Peyer's patch (tissue), 4 donors: ENCODE measurements at regions not wholly inside any gene's neighbourhood (a gene's known extent, or its start where the extent isn't known, plus 50 kb on each side); places are given as distances from the start of the nearest gene placed in this dataset.

Source experiments
- DNase-seq, 3 donors: peaks; one replicate each; pipeline ENCODE4 v3.0.0-alpha.2; 2017 to 2019
- H3K27ac ChIP-seq, 4 donors: fragments of 200-600 bp; sonication (generic); one replicate each; pipeline ENCODE4 v1.5.1; 2016 to 2019
- H3K27me3 ChIP-seq, 2 donors: fragments of 200-600 bp; sonication (generic); one replicate each; pipeline ENCODE4 v1.5.1; 2019
- H3K36me3 ChIP-seq, 3 donors: fragments of 200-600 bp; sonication (generic); one replicate each; pipeline ENCODE4 v1.5.1; 2016 to 2019
- H3K4me1 ChIP-seq, 4 donors: fragments of 200-600 bp; sonication (generic); one replicate each; pipeline ENCODE4 v1.5.1; 2016 to 2019
- H3K4me3 ChIP-seq, 4 donors: fragments of 200-600 bp; sonication (generic); 1 replicate in 3 of 4; 2 replicates in 1 of 4; pipeline ENCODE4 v1.5.1; 2016 to 2019; ENCODE audit warnings: mild to moderate bottlenecking in 1 of 4
- H3K9me3 ChIP-seq, 4 donors: fragments of 200-600 bp; sonication (generic); one replicate each; pipeline ENCODE4 v1.5.1; 2016 to 2019; ENCODE audit warnings: mild to moderate bottlenecking in 1 of 4
- POLR2A ChIP-seq, 2 donors: fragments of 450-650 bp; IDR thresholded peaks; one replicate each; pipeline ENCODE4 v1.5.1; 2017; ENCODE audit warnings: antibody characterized with exemption in 2 of 2, mild to moderate bottlenecking in 2 of 2, moderate library complexity in 2 of 2
- TF ChIP-seq, protein P1 (sequence below), 6 experiments: fragments of 450-650 bp in 4 of 6; fragments of 200-600 bp in 2 of 6; sonication (generic) in 1 of 6; IDR thresholded peaks; one replicate each; pipeline ENCODE4 v1.5.1; 2017 to 2019; ENCODE audit warnings: antibody characterized with exemption in 6 of 6, mild to moderate bottlenecking in 3 of 6, moderate library complexity in 1 of 6

DNA sequence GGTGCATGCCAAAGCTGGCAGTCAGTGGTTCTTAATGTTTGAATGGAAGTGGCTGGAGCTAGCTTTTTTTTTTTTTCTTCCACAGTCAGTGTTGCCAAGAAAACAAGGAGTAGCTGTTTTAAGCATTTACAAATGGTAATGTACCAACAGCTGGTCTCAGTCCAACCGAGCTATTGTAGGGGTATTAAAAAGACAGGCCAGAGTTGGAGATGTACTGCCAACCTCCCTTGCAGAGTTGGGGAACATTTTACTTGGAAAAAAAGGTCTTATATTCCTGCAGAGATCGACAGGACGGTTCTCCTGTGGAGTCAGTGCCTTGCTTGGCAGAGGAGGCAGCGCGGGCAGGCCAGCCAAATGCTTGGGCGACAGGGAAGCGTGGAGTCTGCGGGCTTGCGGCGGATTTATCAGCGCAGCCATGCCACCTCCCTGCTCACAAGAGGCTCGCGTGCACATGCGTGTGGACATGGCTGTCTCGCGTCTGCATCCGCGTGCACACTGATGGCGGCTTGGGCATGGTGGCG is 338.1 kb downstream of the RPS6KC1 start:
- no peak for DNase-seq
- Histone ChIP-seq H3K4me1 (no peaks in the 10 kb centered on the region), H3K4me3 (no peak overlapping the region), H3K27ac (no peak overlapping the region), H3K27me3 (no peaks in the 10 kb centered on the region), H3K9me3 (no peaks in the 10 kb centered on the region), H3K36me3 (no peaks in the 10 kb centered on the region)
- TF ChIP-seq POLR2A (IDR thresholded peaks at IDR 0.05), result no peak
- TF ChIP-seq, protein P1, sequence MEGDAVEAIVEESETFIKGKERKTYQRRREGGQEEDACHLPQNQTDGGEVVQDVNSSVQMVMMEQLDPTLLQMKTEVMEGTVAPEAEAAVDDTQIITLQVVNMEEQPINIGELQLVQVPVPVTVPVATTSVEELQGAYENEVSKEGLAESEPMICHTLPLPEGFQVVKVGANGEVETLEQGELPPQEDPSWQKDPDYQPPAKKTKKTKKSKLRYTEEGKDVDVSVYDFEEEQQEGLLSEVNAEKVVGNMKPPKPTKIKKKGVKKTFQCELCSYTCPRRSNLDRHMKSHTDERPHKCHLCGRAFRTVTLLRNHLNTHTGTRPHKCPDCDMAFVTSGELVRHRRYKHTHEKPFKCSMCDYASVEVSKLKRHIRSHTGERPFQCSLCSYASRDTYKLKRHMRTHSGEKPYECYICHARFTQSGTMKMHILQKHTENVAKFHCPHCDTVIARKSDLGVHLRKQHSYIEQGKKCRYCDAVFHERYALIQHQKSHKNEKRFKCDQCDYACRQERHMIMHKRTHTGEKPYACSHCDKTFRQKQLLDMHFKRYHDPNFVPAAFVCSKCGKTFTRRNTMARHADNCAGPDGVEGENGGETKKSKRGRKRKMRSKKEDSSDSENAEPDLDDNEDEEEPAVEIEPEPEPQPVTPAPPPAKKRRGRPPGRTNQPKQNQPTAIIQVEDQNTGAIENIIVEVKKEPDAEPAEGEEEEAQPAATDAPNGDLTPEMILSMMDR (IDR thresholded peaks at IDR 0.05), result no peak

DNA sequence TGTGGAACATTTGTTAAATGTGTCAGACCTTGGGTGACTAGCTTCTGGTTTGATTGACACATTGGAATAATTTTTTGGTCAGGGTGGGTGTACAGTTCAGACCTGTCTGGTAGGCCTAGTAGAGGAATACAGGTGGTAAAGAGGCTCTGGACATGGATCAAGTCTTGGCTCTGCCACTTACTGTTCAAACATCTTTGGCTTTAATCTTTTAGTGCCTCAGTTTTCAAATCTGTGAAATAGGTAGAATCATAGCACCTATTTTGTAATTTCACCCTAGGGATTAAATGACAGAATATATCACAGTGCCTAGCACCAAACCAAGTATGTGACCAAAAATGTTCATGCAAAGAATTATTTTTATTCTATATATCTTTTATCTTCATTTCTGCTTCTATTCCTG is 340.4 kb downstream of the RPS6KC1 start:
- Histone ChIP-seq H3K27ac (no peak overlapping the region), H3K4me1 (no peaks in the 10 kb centered on the region), H3K27me3 (no peaks in the 10 kb centered on the region), H3K9me3 (no peaks in the 10 kb centered on the region), H3K4me3 (no peak overlapping the region), H3K36me3 (no peaks in the 10 kb centered on the region)
- no peak for DNase-seq
- no peak for TF ChIP-seq POLR2A (IDR thresholded peaks at IDR 0.05)
- TF ChIP-seq, protein P1 (IDR thresholded peaks at IDR 0.05), result no peak

DNA sequence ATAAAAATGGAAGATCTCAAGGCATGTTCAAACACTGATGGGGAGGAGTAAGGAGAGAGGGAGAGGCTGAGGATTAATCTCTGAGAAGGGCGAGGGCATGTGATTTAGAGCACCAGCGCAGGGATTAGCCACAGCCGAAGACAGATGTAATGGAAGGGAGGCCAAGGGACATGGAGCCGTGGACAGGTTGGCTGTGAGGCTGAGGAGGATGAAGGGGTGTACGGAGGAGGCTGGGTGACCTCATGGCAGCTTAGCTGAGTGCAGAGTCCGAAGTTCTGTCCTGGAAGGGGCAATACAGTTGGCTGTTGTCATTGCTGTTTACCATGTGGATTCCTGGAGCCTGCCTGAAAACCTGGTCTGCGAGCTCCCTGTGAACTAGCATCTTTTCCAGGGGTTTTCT is 342.8 kb downstream of the RPS6KC1 start:
- no peak overlapping the region for H3K27ac ChIP-seq
- H3K9me3 ChIP-seq, result no peaks in the 10 kb centered on the region
- H3K27me3 ChIP-seq, result no peaks in the 10 kb centered on the region
- no peak overlapping the region for H3K4me3 ChIP-seq
- H3K36me3 ChIP-seq, result no peaks in the 10 kb centered on the region
- TF ChIP-seq POLR2A (IDR thresholded peaks at IDR 0.05), result no peak
- TF ChIP-seq, protein P1 (IDR thresholded peaks at IDR 0.05), result no peak
- H3K4me1 ChIP-seq, result no peaks in the 10 kb centered on the region
- no peak for DNase-seq

DNA sequence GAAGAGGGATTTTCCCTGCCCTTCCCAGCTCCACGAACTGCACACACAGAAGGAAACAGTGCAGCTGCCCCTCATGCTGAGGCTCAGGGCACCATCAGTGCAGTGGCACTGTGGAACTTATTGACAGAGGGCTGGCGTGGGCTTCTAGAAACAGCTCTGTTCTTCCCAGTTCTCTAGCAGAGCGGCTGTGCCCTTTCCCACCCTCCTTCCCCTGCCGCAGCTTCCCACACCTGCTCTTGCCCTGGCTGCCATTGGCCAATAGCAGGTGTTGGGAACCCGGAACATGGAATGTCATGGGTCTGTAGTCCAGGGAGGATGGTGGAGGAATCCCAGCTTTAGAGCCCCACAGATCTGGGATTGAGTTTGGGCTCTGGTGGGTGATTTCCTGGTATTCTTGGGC is 343.8 kb downstream of the RPS6KC1 start:
- no peak for TF ChIP-seq POLR2A (IDR thresholded peaks at IDR 0.05)
- TF ChIP-seq, protein P1 (IDR thresholded peaks at IDR 0.05), result no peak
- H3K4me1 ChIP-seq, result no peaks in the 10 kb centered on the region
- H3K36me3 ChIP-seq, result no peaks in the 10 kb centered on the region
- no peak overlapping the region for H3K4me3 ChIP-seq
- no peaks in the 10 kb centered on the region for H3K9me3 ChIP-seq
- DNase-seq, result no peak
- H3K27me3 ChIP-seq, result no peaks in the 10 kb centered on the region
- no peak overlapping the region for H3K27ac ChIP-seq

DNA sequence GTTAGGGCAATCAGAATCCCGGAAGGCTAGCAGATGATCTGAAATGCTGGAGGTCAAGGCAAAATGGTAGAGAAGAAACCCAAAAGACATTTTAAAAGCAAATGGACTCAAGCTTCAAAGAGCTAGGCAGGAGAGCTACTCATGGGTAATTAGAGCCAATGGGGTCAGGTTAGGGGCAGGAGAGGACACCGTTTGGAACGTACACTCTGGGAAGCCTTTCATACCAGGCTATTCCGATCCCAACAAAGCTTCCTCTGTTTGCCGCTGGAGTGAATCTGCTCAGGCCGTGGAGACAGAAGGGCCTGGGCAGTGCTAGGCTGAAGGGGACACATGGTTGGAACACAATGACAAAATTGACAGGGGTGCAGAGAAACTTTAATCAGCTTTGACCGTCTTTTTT is 346.6 kb downstream of the RPS6KC1 start:
- TF ChIP-seq, protein P1 (IDR thresholded peaks at IDR 0.05), result no peak
- no peak for TF ChIP-seq POLR2A (IDR thresholded peaks at IDR 0.05)
- no peak overlapping the region for H3K27ac ChIP-seq
- no peaks in the 10 kb centered on the region for H3K9me3 ChIP-seq
- no peak for DNase-seq
- H3K4me3 ChIP-seq, result no peak overlapping the region
- H3K4me1 ChIP-seq, result no peaks in the 10 kb centered on the region
- no peaks in the 10 kb centered on the region for H3K27me3 ChIP-seq
- no peaks in the 10 kb centered on the region for H3K36me3 ChIP-seq

DNA sequence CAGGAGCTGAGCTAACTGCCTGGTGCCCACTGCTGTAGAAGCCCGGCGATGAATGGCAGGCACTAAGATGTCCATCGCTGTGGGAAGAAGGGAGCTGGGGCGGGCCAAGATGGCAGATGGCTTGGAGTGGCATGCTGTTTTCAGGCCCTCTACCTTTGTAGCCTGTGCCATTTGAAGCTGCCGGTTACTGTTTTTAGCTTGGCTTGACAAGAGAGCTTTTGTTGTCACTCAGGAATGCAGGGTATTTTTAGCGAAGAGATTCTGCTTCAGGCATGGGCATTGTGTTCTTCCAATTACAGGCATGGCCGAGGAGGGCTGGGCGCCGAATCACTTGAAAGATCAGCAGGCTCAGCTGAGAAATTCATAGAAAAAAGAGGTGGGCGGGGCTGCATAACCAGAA is 348.7 kb downstream of the RPS6KC1 start:
- TF ChIP-seq, protein P1 (IDR thresholded peaks at IDR 0.05), result no peak
- TF ChIP-seq POLR2A (IDR thresholded peaks at IDR 0.05), result no peak
- Histone ChIP-seq H3K4me1 (no peaks in the 10 kb centered on the region), H3K36me3 (no peaks in the 10 kb centered on the region), H3K9me3 (no peaks in the 10 kb centered on the region), H3K4me3 (no peak overlapping the region), H3K27me3 (no peaks in the 10 kb centered on the region), H3K27ac (no peak overlapping the region)
- DNase-seq, result no peak
